Aorta (tissue), 5 donors: ENCODE measurements at regions not wholly inside any gene's neighbourhood (a gene's known extent, or its start where the extent isn't known, plus 50 kb on each side); places are given as distances from the start of the nearest gene placed in this dataset.
"Not testable (repeated sequence)": the region's sequence is repeated elsewhere in the genome, so short reads cannot be mapped to it uniquely, and the experiment has no call there.

ENCODE experiments used
- ATAC-seq: fragments of 200-7000 bp; cut with Tn5 transposase; one replicate; pipeline ENCODE4 v1.9.1; 2022; ENCODE audit warnings: moderate library complexity; ENCODE audit not compliant: low FRiP score
- DNase-seq, 2 donors: peaks; one replicate each; pipeline ENCODE4 v3.0.0-alpha.2; 2020
- H3K27ac ChIP-seq, 2 donors: one replicate each; pipeline ENCODE4 v1.5.1; 2013; ENCODE audit warnings: low read length in 2 of 2, mild to moderate bottlenecking in 2 of 2, moderate library complexity in 2 of 2, control low read depth in 1 of 2, inconsistent platforms in 1 of 2, low read depth in 1 of 2
- H3K27me3 ChIP-seq, 2 donors: one replicate each; pipeline ENCODE4 v1.6.1; 2013; ENCODE audit warnings: control low read depth in 1 of 2, low read length in 1 of 2, mild to moderate bottlenecking in 1 of 2, moderate library complexity in 1 of 2; ENCODE audit not compliant: insufficient read depth in 2 of 2, control insufficient read depth in 1 of 2
- H3K36me3 ChIP-seq, 2 donors: one replicate each; pipeline ENCODE4 v1.6.1; 2013; ENCODE audit warnings: control low read depth in 1 of 2, low read length in 1 of 2, mild to moderate bottlenecking in 1 of 2; ENCODE audit not compliant: insufficient read depth in 2 of 2, control insufficient read depth in 1 of 2
- H3K4me1 ChIP-seq, 2 donors: one replicate each; pipeline ENCODE4 v1.6.1; 2013; ENCODE audit warnings: low read length in 2 of 2, control low read depth in 1 of 2, mild to moderate bottlenecking in 1 of 2, moderate library complexity in 1 of 2; ENCODE audit not compliant: insufficient read depth in 2 of 2, control insufficient read depth in 1 of 2
- H3K4me3 ChIP-seq, 2 donors: one replicate each; pipeline ENCODE4 v1.5.1; 2013; ENCODE audit warnings: low read length in 2 of 2, control low read depth in 1 of 2, mild to moderate bottlenecking in 1 of 2
- H3K9me3 ChIP-seq: one replicate; pipeline ENCODE4 v1.6.1; 2013; ENCODE audit warnings: mild to moderate bottlenecking, low read length; ENCODE audit not compliant: control insufficient read depth
- WGBS, 2 donors: extraction: QIAGEN DNeasy Blood & Tissue Kit; methylation state at CpG; one replicate each; pipeline ENCODE4 v1.1.7; 2013; 5-methylcytosine and 5-hydroxymethylcytosine counted together
- intact Hi-C, 2 donors: fragments of 100-400 bp; cut with DNase I; formaldehyde crosslinking; loops; one replicate each; pipeline versions ENCODE4 v1.14.2 to v1.15.0; 2022
- donor health status: healthy with polysubstance abuse.
- donor health status: Bipolar disorder and iron deficiency.
- donor health status: DM: no; HTN: no; CAD: no.
- donor health status: DM: no; HTN: no; CAD: no.
- donor health status: DM: yes; HTN: yes; CAD: no.

GRCh38 chr13:34381228-34381627, 560.8 kb upstream of the NBEA start:
- Histone ChIP-seq H3K36me3 (no peaks in the 10 kb centered on the region), H3K27ac (no peak overlapping the region), H3K4me1 (no peaks in the 10 kb centered on the region), H3K27me3 (no peaks in the 10 kb centered on the region), H3K9me3 (no peaks in the 10 kb centered on the region), H3K4me3 (no peak overlapping the region)
- WGBS, 2 donors, result 75 to 85% methylated on average over 6 of the region's 6 CpGs
- DNase-seq (no peak), ATAC-seq (no peak)
- intact Hi-C loops, result no loop called here

- WGBS, 2 donors, result 62 to 78% methylated on average over 3 of the region's 3 CpGs
- no peak for DNase-seq
- H3K27me3 ChIP-seq, result no peaks in the 10 kb centered on the region
- intact Hi-C loops, result no loop called here
- no peak overlapping the region for H3K27ac ChIP-seq
- H3K4me3 ChIP-seq, result no peak overlapping the region
- H3K36me3 ChIP-seq, result no peaks in the 10 kb centered on the region
- no peaks in the 10 kb centered on the region for H3K9me3 ChIP-seq
- no peak for ATAC-seq
- H3K4me1 ChIP-seq, result no peaks in the 10 kb centered on the region
Observed at GRCh38 chr13:34383728-34384127, 558.3 kb upstream of the NBEA start.

DNA sequence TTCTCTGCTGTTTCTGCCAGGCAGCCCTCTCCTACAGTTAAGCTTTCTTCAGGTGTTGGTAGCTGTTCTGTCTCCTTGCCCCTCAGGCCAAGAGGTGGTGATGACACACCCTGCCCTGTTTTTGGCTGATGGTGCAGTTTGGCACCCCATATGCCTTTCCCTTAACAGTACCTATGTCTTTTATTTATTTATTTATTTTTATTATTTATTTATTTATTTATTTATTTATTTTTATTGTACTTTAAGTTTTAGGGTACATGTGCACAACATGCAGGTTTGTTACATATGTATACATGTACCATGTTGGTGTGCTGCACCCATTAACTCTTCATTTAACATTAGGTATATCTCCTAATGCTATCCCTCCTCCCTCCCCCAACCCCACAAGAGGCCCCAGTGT, 555.8 kb upstream of the NBEA start:
- H3K4me1 ChIP-seq, H3K36me3 ChIP-seq, ATAC-seq, H3K9me3 ChIP-seq, H3K27ac ChIP-seq, H3K4me3 ChIP-seq, DNase-seq, intact Hi-C loops, H3K27me3 ChIP-seq: not testable (repeated sequence)

- Histone ChIP-seq H3K4me3 (no peak overlapping the region), H3K36me3 (no peaks in the 10 kb centered on the region), H3K27me3 (no peaks in the 10 kb centered on the region), H3K4me1 (no peaks in the 10 kb centered on the region), H3K9me3 (peaks cover 5% of the 10 kb centered on the region), H3K27ac (no peak overlapping the region)
- 85 to 90% methylated on average over 2 of the region's 2 CpGs for WGBS, 2 donors
- ATAC-seq, result no peak
- intact Hi-C loops, result no loop called here
- DNase-seq, result no peak
Observed at GRCh38 chr13:34391076-34391475, 551.0 kb upstream of the NBEA start.

- no peak overlapping the region for H3K4me3 ChIP-seq
- no peaks in the 10 kb centered on the region for H3K27me3 ChIP-seq
- intact Hi-C loops, result no loop called here
- WGBS, 2 donors, result 60 to 67% methylated on average over 1 of the region's 1 CpG
- no peaks in the 10 kb centered on the region for H3K4me1 ChIP-seq
- ATAC-seq (no peak), DNase-seq (no peak)
- no peaks in the 10 kb centered on the region for H3K9me3 ChIP-seq
- no peaks in the 10 kb centered on the region for H3K36me3 ChIP-seq
- no peak overlapping the region for H3K27ac ChIP-seq
Observed at GRCh38 chr13:34401696-34402095, 540.4 kb upstream of the NBEA start.

- no peak for DNase-seq
- ATAC-seq, result no peak
- H3K4me1 ChIP-seq, result no peaks in the 10 kb centered on the region
- WGBS, 2 donors, result 84% methylated on average over 4 of the region's 4 CpGs
- no peaks in the 10 kb centered on the region for H3K27me3 ChIP-seq
- no peak overlapping the region for H3K27ac ChIP-seq
- no peaks in the 10 kb centered on the region for H3K36me3 ChIP-seq
- no peak overlapping the region for H3K4me3 ChIP-seq
- no peaks in the 10 kb centered on the region for H3K9me3 ChIP-seq
- intact Hi-C loops, result no loop called here
Observed at GRCh38 chr13:34405410-34406181, 536.5 kb upstream of the NBEA start.

- H3K9me3 ChIP-seq, result no peaks in the 10 kb centered on the region
- H3K4me3 ChIP-seq, result no peak overlapping the region
- H3K4me1 ChIP-seq, result no peaks in the 10 kb centered on the region
- no peak for ATAC-seq
- WGBS, 2 donors, result 80 to 84% methylated on average over 2 of the region's 2 CpGs
- no peaks in the 10 kb centered on the region for H3K36me3 ChIP-seq
- intact Hi-C loops, result no loop called here
- no peak for DNase-seq
- no peaks in the 10 kb centered on the region for H3K27me3 ChIP-seq
- H3K27ac ChIP-seq, result no peak overlapping the region
Observed at GRCh38 chr13:34408640-34409039, 533.4 kb upstream of the NBEA start.

DNA sequence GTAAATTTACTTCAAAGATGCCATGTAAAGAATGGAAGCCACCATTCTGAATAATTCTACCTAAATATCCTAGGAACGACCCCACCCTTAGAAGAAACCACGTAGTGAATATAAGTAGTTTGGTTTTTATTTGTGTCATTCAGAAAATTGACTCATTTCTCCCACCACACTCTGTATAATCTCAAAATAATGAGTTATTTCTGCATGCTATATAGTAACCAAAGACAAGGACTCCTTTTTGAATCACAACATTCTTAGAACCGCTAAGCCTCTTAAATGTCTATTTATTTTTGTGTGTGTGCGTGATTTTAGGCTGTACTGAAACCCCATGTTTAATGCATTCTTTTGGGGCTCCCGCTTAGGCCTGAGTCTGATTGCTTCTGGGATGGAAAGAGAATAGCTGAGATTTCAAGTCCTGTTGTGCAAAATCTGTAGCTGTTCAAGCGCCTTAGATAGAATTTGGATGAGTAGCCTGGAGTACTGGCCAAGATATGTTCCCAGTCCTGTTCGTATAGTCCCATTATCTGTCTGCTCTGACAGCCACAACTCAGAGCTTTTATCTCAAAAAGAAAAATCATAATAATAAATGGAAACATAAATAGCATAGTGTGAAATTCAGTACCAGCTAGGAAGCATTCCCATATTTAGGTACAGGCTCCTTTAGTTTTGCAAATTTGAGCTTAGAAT, 532.4 kb upstream of the NBEA start:
- H3K9me3 ChIP-seq, result peaks cover 1% of the 10 kb centered on the region
- H3K4me3 ChIP-seq, result no peak overlapping the region
- no peaks in the 10 kb centered on the region for H3K27me3 ChIP-seq
- intact Hi-C loops, result no loop called here
- WGBS, 2 donors, result 50 to 59% methylated on average over 7 of the region's 7 CpGs
- no peak for DNase-seq
- no peaks in the 10 kb centered on the region for H3K4me1 ChIP-seq
- no peaks in the 10 kb centered on the region for H3K36me3 ChIP-seq
- no peak overlapping the region for H3K27ac ChIP-seq
- ATAC-seq, result no peak

DNA sequence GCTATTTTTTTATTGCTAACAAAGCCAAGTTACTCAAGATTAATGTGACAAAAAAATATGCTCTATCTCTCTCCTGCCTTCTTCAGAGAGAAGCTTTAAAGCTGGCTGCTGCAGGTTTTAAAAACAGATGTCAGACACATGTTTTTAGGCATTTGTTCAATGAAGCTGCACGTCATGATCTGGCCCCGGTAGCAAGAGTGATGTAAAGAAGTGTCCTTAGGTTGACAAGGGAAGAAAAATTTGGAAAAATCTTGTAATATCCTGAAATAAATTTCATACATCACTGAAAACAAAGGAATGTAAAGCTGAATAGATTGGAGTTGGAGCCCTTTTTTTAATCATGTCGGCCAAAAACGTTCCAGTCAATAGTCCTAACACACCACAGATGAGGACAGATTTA, 531.4 kb upstream of the NBEA start:
- H3K4me1 ChIP-seq, result no peaks in the 10 kb centered on the region
- H3K36me3 ChIP-seq, result no peaks in the 10 kb centered on the region
- ATAC-seq (no peak), DNase-seq (no peak)
- H3K27ac ChIP-seq, result no peak overlapping the region
- H3K9me3 ChIP-seq, result peaks cover 1% of the 10 kb centered on the region
- H3K27me3 ChIP-seq, result no peaks in the 10 kb centered on the region
- no peak overlapping the region for H3K4me3 ChIP-seq
- 32 to 35% methylated on average over 4 of the region's 4 CpGs for WGBS, 2 donors
- intact Hi-C loops, result no loop called here
